ENCODE measurements at regions not wholly inside any gene's neighbourhood (a gene's known extent, or its start where the extent isn't known, plus 50 kb on each side); places are given as distances from the start of the nearest gene placed in this dataset.

- Histone ChIP-seq H3K9ac (ENCODE audit: low read length) (no peak overlapping the region), H3K79me2 (replicated peaks; ENCODE audit: insufficient read depth, low read length) (no peaks in the 10 kb centered on the region), H3F3A (ENCODE audit: insufficient read depth, low read length, poor library complexity, severe bottlenecking) (no peaks in the 10 kb centered on the region), H3K27ac (ENCODE audit: low read length) (no peak overlapping the region), H3K9me2 (ENCODE audit: insufficient read depth, low read length) (no peaks in the 10 kb centered on the region), H4K20me1 (ENCODE audit: insufficient read depth) (no peaks in the 10 kb centered on the region), H3K27me3 (ENCODE audit: insufficient read depth, low read depth, low read length) (peaks cover 2% of the 10 kb centered on the region), H3K36me3 (ENCODE audit: insufficient read depth, low read length) (no peaks in the 10 kb centered on the region), H2AFZ (ENCODE audit: low read depth, low read length) (no peak overlapping the region), H3K9me3 (ENCODE audit: low read length) (no peaks in the 10 kb centered on the region), H3K4me3 (ENCODE audit: low read length) (no peak overlapping the region), H3K4me2 (ENCODE audit: low read length) (no peak overlapping the region)
- TF ChIP-seq SMC3 (conservative IDR thresholded peaks at IDR 0.05; ENCODE audit: poor library complexity), result no peak
- TF ChIP-seq, protein P1, sequence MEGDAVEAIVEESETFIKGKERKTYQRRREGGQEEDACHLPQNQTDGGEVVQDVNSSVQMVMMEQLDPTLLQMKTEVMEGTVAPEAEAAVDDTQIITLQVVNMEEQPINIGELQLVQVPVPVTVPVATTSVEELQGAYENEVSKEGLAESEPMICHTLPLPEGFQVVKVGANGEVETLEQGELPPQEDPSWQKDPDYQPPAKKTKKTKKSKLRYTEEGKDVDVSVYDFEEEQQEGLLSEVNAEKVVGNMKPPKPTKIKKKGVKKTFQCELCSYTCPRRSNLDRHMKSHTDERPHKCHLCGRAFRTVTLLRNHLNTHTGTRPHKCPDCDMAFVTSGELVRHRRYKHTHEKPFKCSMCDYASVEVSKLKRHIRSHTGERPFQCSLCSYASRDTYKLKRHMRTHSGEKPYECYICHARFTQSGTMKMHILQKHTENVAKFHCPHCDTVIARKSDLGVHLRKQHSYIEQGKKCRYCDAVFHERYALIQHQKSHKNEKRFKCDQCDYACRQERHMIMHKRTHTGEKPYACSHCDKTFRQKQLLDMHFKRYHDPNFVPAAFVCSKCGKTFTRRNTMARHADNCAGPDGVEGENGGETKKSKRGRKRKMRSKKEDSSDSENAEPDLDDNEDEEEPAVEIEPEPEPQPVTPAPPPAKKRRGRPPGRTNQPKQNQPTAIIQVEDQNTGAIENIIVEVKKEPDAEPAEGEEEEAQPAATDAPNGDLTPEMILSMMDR (IDR thresholded peaks at IDR 0.05; ENCODE audit: poor library complexity, severe bottlenecking), result no peak
- no peak for TF ChIP-seq TAF1 (IDR thresholded peaks at IDR 0.05; ENCODE audit: low read depth)
- TF ChIP-seq EZH2 (IDR thresholded peaks at IDR 0.05; ENCODE audit: borderline replicate concordance, insufficient read depth, low read length, poor library complexity, severe bottlenecking), result no peak
- TF ChIP-seq, protein P2, sequence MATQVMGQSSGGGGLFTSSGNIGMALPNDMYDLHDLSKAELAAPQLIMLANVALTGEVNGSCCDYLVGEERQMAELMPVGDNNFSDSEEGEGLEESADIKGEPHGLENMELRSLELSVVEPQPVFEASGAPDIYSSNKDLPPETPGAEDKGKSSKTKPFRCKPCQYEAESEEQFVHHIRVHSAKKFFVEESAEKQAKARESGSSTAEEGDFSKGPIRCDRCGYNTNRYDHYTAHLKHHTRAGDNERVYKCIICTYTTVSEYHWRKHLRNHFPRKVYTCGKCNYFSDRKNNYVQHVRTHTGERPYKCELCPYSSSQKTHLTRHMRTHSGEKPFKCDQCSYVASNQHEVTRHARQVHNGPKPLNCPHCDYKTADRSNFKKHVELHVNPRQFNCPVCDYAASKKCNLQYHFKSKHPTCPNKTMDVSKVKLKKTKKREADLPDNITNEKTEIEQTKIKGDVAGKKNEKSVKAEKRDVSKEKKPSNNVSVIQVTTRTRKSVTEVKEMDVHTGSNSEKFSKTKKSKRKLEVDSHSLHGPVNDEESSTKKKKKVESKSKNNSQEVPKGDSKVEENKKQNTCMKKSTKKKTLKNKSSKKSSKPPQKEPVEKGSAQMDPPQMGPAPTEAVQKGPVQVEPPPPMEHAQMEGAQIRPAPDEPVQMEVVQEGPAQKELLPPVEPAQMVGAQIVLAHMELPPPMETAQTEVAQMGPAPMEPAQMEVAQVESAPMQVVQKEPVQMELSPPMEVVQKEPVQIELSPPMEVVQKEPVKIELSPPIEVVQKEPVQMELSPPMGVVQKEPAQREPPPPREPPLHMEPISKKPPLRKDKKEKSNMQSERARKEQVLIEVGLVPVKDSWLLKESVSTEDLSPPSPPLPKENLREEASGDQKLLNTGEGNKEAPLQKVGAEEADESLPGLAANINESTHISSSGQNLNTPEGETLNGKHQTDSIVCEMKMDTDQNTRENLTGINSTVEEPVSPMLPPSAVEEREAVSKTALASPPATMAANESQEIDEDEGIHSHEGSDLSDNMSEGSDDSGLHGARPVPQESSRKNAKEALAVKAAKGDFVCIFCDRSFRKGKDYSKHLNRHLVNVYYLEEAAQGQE (IDR thresholded peaks at IDR 0.05; ENCODE audit: borderline replicate concordance), result no peak
- no peak for TF ChIP-seq POLR2AphosphoS5 (IDR thresholded peaks at IDR 0.05)
- TF ChIP-seq RAD21 (conservative IDR thresholded peaks at IDR 0.05), result no peak
- TF ChIP-seq EP300 (conservative IDR thresholded peaks at IDR 0.05; ENCODE audit: poor library complexity, severe bottlenecking), result no peak
- TF ChIP-seq MXI1 (conservative IDR thresholded peaks at IDR 0.05; ENCODE audit: poor library complexity, severe bottlenecking), result no peak
These were observed 85.4 kb upstream of the TOP3B start for GRCh38 chr22:22068025-22068424.

- H3K4me2 ChIP-seq (ENCODE audit: low read length), result no peak overlapping the region
- no peak overlapping the region for H3K9ac ChIP-seq (ENCODE audit: low read length)
- TF ChIP-seq EP300 (conservative IDR thresholded peaks at IDR 0.05; ENCODE audit: poor library complexity, severe bottlenecking), result no peak
- no peak for TF ChIP-seq POLR2AphosphoS5 (IDR thresholded peaks at IDR 0.05)
- no peak for TF ChIP-seq TAF1 (IDR thresholded peaks at IDR 0.05; ENCODE audit: low read depth)
- TF ChIP-seq, protein P2 (IDR thresholded peaks at IDR 0.05; ENCODE audit: borderline replicate concordance), result no peak
- TF ChIP-seq, protein P1 (IDR thresholded peaks at IDR 0.05; ENCODE audit: poor library complexity, severe bottlenecking), result no peak
- no peak for TF ChIP-seq SMC3 (conservative IDR thresholded peaks at IDR 0.05; ENCODE audit: poor library complexity)
- no peak for TF ChIP-seq RAD21 (conservative IDR thresholded peaks at IDR 0.05)
- TF ChIP-seq MXI1 (conservative IDR thresholded peaks at IDR 0.05; ENCODE audit: poor library complexity, severe bottlenecking), result no peak
- TF ChIP-seq EZH2 (IDR thresholded peaks at IDR 0.05; ENCODE audit: borderline replicate concordance, insufficient read depth, low read length, poor library complexity, severe bottlenecking), result no peak
- H2AFZ ChIP-seq (ENCODE audit: low read depth, low read length), result no peak overlapping the region
- no peak overlapping the region for H3K27ac ChIP-seq (ENCODE audit: low read length)
- no peaks in the 10 kb centered on the region for H3K79me2 ChIP-seq (replicated peaks; ENCODE audit: insufficient read depth, low read length)
- H3K27me3 ChIP-seq (ENCODE audit: insufficient read depth, low read depth, low read length), result peaks cover 2% of the 10 kb centered on the region
- no peak overlapping the region for H3K4me3 ChIP-seq (ENCODE audit: low read length)
- no peaks in the 10 kb centered on the region for H3K9me2 ChIP-seq (ENCODE audit: insufficient read depth, low read length)
- H3K36me3 ChIP-seq (ENCODE audit: insufficient read depth, low read length), result no peaks in the 10 kb centered on the region
- no peaks in the 10 kb centered on the region for H3F3A ChIP-seq (ENCODE audit: insufficient read depth, low read length, poor library complexity, severe bottlenecking)
- H3K9me3 ChIP-seq (ENCODE audit: low read length), result no peaks in the 10 kb centered on the region
- H4K20me1 ChIP-seq (ENCODE audit: insufficient read depth), result no peaks in the 10 kb centered on the region
These were observed 84.6 kb upstream of the TOP3B start for GRCh38 chr22:22067192-22067591.
